ENCODE measurements at regions not wholly inside any gene's neighbourhood (a gene's known extent, or its start where the extent isn't known, plus 50 kb on each side); places are given as distances from the start of the nearest gene placed in this dataset.

DNA sequence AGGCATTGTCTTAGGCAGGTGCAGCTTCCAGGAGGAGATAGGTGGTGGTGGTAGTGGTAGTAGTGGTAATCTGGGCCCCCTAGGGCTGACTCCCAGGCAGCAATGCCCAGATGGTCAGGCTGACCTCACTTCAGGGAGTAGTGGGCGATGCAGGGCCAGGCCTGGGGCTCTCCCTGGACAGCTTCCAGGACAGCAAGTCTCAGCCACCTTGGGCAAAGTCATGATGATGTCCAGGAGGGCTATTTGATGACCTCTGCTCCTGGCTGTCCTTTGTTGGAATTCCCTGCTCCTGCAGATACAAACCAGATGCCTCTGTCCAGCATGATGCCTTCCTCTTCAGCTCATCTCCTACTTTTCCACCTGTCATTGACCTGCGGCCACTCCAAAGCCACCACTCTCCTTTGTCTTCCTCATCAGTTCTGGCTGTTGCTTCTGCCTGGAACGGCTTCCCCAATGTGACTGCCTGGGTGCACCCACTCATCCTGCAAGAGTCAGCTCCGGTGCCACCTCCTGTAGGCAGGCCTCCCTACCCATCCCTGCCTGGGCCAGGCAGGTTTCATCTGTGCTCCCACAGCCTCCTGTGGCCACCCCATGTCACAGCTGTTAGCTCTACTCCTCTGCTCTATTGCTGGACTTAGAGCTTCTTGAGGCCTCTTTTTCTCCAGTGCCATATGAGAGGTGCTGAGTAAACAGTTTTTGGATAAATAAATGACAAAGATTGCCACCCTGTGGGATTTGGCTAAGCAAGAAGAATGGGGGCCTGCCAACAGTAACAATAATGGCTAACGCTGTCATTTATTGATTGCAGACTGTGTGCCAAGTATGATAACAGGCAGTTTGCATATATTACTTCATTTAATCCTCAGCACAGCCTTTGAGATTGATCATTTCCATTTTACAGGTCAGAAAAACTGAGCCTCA is 172.9 kb upstream of the NECTIN1 start:
- TF ChIP-seq, protein P1, sequence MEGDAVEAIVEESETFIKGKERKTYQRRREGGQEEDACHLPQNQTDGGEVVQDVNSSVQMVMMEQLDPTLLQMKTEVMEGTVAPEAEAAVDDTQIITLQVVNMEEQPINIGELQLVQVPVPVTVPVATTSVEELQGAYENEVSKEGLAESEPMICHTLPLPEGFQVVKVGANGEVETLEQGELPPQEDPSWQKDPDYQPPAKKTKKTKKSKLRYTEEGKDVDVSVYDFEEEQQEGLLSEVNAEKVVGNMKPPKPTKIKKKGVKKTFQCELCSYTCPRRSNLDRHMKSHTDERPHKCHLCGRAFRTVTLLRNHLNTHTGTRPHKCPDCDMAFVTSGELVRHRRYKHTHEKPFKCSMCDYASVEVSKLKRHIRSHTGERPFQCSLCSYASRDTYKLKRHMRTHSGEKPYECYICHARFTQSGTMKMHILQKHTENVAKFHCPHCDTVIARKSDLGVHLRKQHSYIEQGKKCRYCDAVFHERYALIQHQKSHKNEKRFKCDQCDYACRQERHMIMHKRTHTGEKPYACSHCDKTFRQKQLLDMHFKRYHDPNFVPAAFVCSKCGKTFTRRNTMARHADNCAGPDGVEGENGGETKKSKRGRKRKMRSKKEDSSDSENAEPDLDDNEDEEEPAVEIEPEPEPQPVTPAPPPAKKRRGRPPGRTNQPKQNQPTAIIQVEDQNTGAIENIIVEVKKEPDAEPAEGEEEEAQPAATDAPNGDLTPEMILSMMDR (conservative IDR thresholded peaks at IDR 0.05), result no peak
- no peak for DNase-seq (ENCODE audit: low read depth, low spot score)
- H3K4me3 Mint-ChIP-seq, result no peak overlapping the region
- H3K4me1 Mint-ChIP-seq, result peaks cover 15% of the 10 kb centered on the region
- H3K36me3 Mint-ChIP-seq (ENCODE audit: low read depth), result no peaks in the 10 kb centered on the region
- H3K27ac Mint-ChIP-seq (ENCODE audit: unreplicated experiment), result no peak overlapping the region
- H3K27me3 Mint-ChIP-seq (ENCODE audit: low read depth), result no peaks in the 10 kb centered on the region
- no peaks in the 10 kb centered on the region for H3K9me3 Mint-ChIP-seq

DNA sequence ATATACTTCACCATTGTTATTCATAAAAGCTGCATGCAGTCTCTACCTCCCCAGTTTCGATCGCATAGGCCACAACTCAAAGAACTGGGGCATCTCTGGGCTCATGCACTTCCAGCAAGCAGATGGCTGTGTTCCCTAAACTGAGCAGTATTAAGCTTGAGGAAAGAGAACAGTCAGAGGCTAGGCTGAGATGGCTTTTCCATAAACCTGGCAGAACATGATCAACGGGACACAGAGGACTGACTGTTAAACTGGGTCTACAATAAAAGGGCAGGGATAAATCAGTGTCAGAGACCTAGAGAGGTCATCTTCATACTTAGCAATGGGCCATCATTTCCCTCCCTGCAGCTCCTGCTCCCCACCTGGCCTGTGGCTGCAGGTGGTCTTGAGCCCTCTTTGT is 171.0 kb upstream of the NECTIN1 start:
- TF ChIP-seq, protein P1 (conservative IDR thresholded peaks at IDR 0.05), result no peak
- H3K9me3 Mint-ChIP-seq, result no peaks in the 10 kb centered on the region
- H3K27me3 Mint-ChIP-seq (ENCODE audit: low read depth), result no peaks in the 10 kb centered on the region
- DNase-seq (ENCODE audit: low read depth, low spot score), result no peak
- no peaks in the 10 kb centered on the region for H3K36me3 Mint-ChIP-seq (ENCODE audit: low read depth)
- peaks cover 4% of the 10 kb centered on the region for H3K4me1 Mint-ChIP-seq
- H3K4me3 Mint-ChIP-seq, result no peak overlapping the region
- no peak overlapping the region for H3K27ac Mint-ChIP-seq (ENCODE audit: unreplicated experiment)

DNA sequence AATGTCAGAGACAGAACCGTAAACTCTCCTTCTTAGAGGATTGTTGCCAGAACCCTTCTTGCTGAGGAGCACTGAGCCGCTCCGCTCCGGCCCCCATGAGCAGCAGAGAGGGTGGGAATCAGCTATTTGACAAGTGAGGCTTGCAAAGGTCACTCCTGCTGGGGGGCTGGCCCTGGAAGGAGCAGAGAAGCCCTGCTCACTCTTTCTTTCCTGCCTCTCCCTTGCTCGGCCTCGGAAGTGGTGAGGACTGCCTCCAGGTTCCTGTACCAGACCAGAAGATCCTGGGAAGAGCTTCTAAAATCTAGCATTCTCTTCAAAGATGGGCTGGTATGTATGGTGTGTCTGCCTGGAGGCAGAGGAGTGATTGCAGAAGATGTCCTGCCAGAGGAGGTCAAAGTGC is 168.6 kb upstream of the NECTIN1 start:
- H3K36me3 Mint-ChIP-seq (ENCODE audit: low read depth), result no peaks in the 10 kb centered on the region
- no peak for DNase-seq (ENCODE audit: low read depth, low spot score)
- no peak overlapping the region for H3K27ac Mint-ChIP-seq (ENCODE audit: unreplicated experiment)
- TF ChIP-seq, protein P1 (conservative IDR thresholded peaks at IDR 0.05), result no peak
- H3K27me3 Mint-ChIP-seq (ENCODE audit: low read depth), result peaks cover 2% of the 10 kb centered on the region
- H3K9me3 Mint-ChIP-seq, result no peaks in the 10 kb centered on the region
- H3K4me1 Mint-ChIP-seq, result peaks cover 2% of the 10 kb centered on the region
- no peak overlapping the region for H3K4me3 Mint-ChIP-seq

DNA sequence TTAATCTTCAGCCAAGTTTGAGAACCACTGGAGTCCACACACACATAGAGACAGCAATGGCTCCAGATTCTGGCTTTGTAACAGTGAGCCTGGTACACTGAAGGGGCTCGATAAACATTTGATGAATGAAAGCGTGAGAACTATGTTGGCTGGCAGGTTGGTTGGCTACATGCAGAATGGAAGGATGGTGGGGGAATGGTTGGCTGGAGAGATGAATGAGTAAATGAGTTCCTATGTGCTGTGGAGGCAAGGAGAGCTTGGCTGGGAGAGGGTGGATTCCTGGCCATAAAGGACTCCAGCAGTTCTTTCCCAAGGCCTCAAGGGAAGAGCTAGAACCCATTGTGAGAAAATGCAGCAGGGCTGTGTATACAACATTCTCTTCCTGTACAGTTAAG is 168.0 kb upstream of the NECTIN1 start:
- no peak for DNase-seq (ENCODE audit: low read depth, low spot score)
- H3K36me3 Mint-ChIP-seq (ENCODE audit: low read depth), result no peaks in the 10 kb centered on the region
- H3K4me3 Mint-ChIP-seq, result no peak overlapping the region
- H3K4me1 Mint-ChIP-seq, result peaks cover 8% of the 10 kb centered on the region
- H3K27me3 Mint-ChIP-seq (ENCODE audit: low read depth), result peaks cover 6% of the 10 kb centered on the region
- H3K9me3 Mint-ChIP-seq, result no peaks in the 10 kb centered on the region
- TF ChIP-seq, protein P1 (conservative IDR thresholded peaks at IDR 0.05), result no peak
- no peak overlapping the region for H3K27ac Mint-ChIP-seq (ENCODE audit: unreplicated experiment)

DNA sequence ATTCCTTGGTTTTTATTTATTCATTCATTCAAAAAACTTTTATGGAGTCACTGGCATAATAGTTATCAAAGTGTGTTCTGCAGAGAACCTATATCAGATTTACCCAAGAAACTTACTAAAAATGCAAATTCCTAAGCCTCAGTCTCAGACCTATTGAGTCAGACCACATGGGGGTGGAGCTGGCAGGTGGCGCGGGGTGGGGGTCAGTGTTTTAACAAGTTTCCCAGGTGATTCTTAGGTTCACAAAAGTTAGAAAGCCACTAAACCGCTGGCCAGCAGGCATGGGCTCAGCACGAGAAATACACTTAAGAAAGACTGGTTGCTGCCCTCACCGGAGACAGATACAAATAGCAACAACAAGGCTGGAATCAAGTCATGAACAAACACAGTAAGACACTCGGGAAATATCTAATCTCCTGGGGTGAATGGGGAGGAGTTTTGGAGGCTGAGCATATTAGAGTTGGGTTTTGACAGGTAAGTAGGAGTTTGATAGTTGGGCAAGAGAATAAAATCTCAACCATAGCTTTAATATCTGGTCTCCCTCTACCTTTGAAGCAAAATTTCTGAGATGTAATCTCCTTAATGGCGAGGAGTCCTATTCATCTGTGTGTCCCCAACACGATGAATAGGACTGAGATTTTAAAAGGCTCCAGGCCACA is 167.5 kb upstream of the NECTIN1 start:
- no peaks in the 10 kb centered on the region for H3K36me3 Mint-ChIP-seq (ENCODE audit: low read depth)
- no peak for DNase-seq (ENCODE audit: low read depth, low spot score)
- TF ChIP-seq, protein P1 (conservative IDR thresholded peaks at IDR 0.05), result no peak
- H3K9me3 Mint-ChIP-seq, result no peaks in the 10 kb centered on the region
- peaks cover 6% of the 10 kb centered on the region for H3K27me3 Mint-ChIP-seq (ENCODE audit: low read depth)
- H3K27ac Mint-ChIP-seq (ENCODE audit: unreplicated experiment), result no peak overlapping the region
- peaks cover 10% of the 10 kb centered on the region for H3K4me1 Mint-ChIP-seq
- no peak overlapping the region for H3K4me3 Mint-ChIP-seq
